ENCODE measurements at regions not wholly inside any gene's neighbourhood (a gene's known extent, or its start where the extent isn't known, plus 50 kb on each side); places are given as distances from the start of the nearest gene placed in this dataset.
"Not testable (repeated sequence)": the region's sequence is repeated elsewhere in the genome, so short reads cannot be mapped to it uniquely, and the experiment has no call there.

DNA sequence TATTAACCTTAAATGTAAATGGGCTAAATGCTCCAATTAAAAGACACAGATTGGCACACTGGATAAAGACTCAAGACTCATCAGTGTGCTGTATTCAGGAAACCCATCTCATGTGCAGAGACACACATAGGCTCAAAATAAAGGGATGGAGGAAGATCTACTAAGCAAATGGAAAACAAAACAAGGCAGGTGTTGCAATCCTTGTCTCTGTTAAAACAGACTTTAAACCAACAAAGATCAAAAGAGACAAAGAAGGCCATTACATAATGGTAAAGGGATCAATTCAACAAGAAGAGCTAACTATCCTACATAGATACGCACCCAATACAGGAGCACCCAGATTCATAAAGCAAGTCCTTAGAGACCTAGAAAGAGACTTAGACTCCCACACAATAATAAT is 80.1 kb upstream of the NPSR1 start:
- ATAC-seq; DNase-seq (ENCODE audit: low spot score): not testable (repeated sequence)

DNA sequence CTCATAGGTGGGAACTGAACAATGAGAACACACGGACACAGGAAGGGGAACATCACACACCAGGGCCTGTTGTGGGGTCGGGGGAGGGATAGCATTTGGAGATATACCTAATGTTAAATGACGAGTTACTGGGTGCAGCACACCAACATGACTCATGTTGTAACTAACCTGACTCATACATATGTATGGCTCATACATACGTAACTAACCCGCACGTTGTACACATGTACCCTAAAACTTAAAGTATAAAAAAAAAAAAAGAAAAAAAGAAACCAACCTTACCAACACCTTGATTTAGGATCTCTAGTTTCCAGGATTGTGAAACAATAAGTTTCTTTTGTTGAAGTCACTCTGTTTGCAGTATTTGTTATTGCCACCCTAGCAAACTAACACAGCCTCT is 76.3 kb upstream of the NPSR1 start:
- not testable (repeated sequence) for ATAC-seq; DNase-seq (ENCODE audit: low spot score)

DNA sequence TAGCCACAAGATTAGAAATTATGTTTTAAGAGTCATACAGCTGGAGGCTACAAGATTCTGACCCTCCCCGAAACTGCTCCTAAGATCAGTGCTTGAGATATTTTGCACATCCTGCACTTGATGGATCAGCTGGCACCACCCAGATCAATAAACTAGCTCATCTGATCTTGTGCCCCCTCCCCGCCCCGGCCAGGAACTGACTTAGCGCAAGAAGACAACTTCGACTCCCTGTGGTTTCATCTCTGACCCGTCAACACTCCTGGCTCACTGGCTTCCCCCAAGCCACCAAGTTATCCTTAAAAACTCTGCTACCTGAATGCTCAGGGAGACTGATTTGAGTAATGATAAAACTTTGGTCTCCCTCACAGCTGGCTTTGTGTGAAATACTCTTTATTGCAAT is 73.5 kb upstream of the NPSR1 start:
- DNase-seq (ENCODE audit: low spot score): no peak
- ATAC-seq: no peak

DNA sequence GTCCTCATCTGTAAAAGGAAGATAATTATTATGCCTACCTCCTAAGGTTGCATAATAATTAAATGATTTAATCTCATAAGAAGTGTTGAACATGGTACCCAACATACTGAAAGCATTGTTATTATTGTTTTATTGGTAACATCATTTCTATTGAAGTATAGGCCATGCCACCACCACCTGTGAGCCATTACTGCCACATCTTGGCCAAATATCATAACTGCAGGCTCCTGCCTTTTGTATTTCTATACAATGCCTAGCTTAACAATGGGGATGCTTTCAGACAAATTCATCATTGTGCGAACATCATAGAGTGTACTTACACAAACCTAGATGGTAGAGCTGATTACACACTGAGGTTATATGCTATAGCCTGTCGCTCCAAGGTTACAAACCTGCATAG is 61.1 kb upstream of the NPSR1 start:
- no peak for ATAC-seq
- DNase-seq (ENCODE audit: low spot score): no peak

DNA sequence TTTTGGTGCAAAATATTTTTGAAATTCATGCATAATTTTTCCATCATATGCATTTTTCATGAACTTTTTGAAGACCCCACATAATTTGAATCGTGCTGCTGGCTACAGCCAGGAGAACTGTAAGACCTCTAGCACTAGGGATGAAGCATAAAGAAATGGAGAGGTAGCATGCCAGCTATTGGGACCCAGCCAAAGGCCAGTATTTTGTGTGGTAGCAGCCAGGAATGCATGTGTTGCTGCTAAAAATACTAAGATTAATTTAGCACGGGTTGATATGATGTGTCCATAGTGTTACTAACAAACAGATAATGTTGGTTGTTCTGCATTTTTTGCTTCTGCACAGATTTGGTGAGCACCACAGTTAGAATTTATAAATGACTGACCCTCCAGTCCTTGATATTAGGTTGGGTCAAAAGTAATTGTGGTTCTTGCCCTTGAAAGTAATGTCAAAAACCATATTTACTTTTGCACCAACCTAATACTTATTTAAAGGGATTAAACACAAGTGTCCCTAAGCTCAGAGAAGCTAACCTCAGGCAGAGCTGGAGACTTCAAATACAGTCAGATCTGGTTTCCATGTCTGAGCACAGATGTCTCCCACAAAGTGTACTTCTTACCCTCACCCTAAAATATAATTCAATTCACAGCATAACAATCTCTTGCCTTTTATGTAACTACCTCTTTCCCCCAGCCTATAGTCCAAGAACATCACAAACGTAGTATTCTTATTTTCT is 54.1 kb upstream of the NPSR1 start:
- no peak for ATAC-seq
- no peak for DNase-seq (ENCODE audit: low spot score)
